SK-N-MC (cell line): ENCODE measurements at regions not wholly inside any gene's neighbourhood (a gene's known extent, or its start where the extent isn't known, plus 50 kb on each side); places are given as distances from the start of the nearest gene placed in this dataset.

Experiments
- EZH2 ChIP-seq: fragments of 200-600 bp; sonication (generic); IDR thresholded peaks from one replicate; pipeline ENCODE4 v1.6.1; 2017; ENCODE audit warnings: antibody characterized with exemption
- FOXP2 ChIP-seq: optimal IDR thresholded peaks from 2 replicates; pipeline ENCODE3; 2011; ENCODE audit warnings: mild to moderate bottlenecking, moderate library complexity; ENCODE audit not compliant: insufficient read depth; ENCODE audit errors: extremely low read length, control extremely low read depth
- POLR2AphosphoS5 ChIP-seq: IDR thresholded peaks from 2 replicates; pipeline ENCODE4 v1.6.1; 2012; ENCODE audit warnings: mild to moderate bottlenecking, low read depth, low read length, borderline replicate concordance

DNA sequence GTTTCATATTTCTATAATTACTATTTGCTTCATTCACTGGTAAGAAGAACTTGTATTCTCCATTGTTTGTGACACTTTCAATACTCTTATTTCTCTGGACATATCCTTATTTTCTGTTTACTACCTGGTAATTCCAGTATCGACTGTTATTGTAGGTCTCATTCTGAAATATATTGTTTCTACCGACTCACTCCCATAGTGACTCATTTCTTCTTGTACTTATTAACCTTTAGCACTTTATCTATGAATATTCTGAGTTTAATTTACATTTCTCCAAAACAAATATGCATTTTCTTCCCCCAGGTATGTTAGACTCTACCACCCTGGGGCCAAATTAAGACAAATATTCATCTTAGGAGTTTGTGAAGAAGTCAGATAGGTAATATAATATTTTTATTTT, 164.5 kb upstream of the BTBD3 start:
- TF ChIP-seq POLR2AphosphoS5 (no peak), EZH2 (no peak), FOXP2 (no peak)
